ENCODE measurements at regions not wholly inside any gene's neighbourhood (a gene's known extent, or its start where the extent isn't known, plus 50 kb on each side); places are given as distances from the start of the nearest gene placed in this dataset.

GRCh38 chr2:4134551-4135550 is 431.5 kb downstream of the DCDC2C start:
- DNase-seq (ENCODE audit: extremely low read depth, low read depth, low spot score) = no peak

GRCh38 chr2:4135765-4136164 is 432.4 kb downstream of the DCDC2C start:
- DNase-seq (ENCODE audit: extremely low read depth, low read depth, low spot score) = no peak

DNA sequence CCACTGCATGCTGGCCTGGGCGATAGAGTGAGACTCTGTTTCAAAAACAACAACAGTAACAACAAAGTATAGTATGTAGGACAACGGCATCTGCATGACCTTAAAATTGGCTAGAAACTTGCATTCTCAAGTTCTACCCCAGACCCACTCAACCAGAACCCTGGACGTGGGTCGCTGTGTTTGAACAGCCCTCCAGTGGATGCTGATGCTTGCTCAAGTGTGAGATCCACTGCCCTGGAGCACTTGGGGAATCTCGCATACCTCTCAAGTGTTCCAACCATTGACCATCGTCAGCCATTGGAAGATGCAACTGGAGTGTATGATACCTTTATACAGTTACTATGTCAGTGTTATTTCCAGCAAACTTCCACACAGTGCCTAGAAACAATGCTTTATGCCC is 435.9 kb downstream of the DCDC2C start:
- no peak for DNase-seq (ENCODE audit: extremely low read depth, low read depth, low spot score)

DNA sequence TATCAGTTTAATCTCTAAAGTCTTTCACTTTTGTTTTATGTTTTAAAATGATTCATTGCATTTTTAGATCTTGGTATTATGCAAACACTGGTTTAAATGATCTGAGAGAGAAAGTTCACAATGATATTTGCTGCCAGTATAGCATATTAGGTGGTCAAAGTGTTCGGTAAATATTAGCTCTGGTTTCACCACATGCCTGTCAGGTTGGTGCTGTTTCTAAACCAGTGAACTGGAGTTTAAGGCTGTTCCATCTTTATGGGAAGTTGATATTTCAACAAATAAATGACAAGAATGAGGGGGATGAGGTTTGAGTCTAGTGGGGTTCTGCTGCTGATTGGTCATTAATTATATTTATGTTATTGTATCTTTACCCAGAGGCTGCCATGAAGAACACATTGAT is 436.4 kb downstream of the DCDC2C start:
- no peak for DNase-seq (ENCODE audit: extremely low read depth, low read depth, low spot score)

- no peak for DNase-seq (ENCODE audit: extremely low read depth, low read depth, low spot score)
Measured at GRCh38 chr2:4140281-4140970, 437.1 kb downstream of the DCDC2C start.

GRCh38 chr2:4144731-4145130 is 441.4 kb downstream of the DCDC2C start:
- no peak for DNase-seq (ENCODE audit: extremely low read depth, low read depth, low spot score)

DNA sequence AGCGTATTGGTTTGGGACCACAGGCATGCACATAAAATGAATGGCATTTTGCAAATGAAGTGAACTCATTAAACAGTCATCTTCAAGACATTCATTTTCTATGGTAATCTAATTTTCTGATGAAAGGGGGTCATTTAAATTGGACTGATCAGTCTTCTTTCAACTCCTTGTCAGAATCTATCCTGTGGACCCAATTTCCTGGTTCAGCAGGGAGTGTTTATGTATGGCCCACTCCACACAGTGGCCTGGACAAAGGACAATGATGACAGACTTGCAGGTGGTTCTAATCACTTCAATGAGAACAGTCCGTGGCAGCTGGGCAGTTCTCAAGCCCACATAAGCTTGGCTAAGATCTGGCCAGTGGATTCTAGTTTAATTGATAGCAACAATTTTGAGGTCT is 448.1 kb downstream of the DCDC2C start:
- no peak for DNase-seq (ENCODE audit: extremely low read depth, low read depth, low spot score)

GRCh38 chr2:4152051-4152450 is 448.7 kb downstream of the DCDC2C start:
- DNase-seq (ENCODE audit: extremely low read depth, low read depth, low spot score) = no peak

DNA sequence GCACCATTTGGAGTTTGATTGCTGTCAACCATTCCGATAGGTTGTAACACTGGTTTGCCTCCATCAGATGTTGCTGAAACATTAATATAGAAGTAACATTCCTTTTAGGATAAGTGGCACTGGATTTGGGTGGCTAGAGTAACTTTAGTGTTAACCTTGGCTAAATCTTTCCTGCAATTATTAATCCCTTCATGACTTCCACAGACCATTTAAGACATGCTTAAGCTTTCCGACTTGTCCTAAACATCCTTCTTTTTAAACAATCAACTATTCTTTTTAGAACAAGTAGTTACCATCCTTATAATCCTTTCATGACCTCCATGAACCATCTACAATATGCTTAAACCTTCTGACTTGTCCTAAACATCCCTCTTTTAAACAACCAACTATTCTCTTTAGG is 465.5 kb downstream of the DCDC2C start:
- no peak for DNase-seq (ENCODE audit: extremely low read depth, low read depth, low spot score)

DNA sequence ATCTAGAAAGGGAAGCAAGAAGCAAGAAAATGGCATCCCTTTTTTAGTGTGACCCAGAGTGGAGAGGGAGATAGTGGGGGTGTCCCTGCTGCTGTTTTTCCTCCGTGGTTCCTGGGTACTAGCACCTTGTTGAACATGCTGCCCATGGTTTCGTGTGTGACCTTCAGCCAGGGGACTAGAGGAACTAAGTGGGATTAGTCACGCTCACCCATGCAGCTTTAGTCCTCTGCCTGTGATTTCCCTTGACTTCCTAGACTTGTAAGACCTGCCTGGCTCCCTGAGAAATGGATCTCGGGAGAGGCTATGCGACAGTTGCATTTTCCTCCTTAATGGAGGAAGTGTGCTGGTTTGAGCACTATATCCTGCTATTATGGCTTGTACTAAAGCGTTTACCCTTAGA is 471.4 kb downstream of the DCDC2C start:
- DNase-seq (ENCODE audit: extremely low read depth, low read depth, low spot score) = no peak

- DNase-seq (ENCODE audit: extremely low read depth, low read depth, low spot score) = no peak
Measured at GRCh38 chr2:4175343-4175742, 472.0 kb downstream of the DCDC2C start.

GRCh38 chr2:4180631-4181030 is 477.3 kb downstream of the DCDC2C start:
- DNase-seq (ENCODE audit: extremely low read depth, low read depth, low spot score) = no peak

- DNase-seq (ENCODE audit: extremely low read depth, low read depth, low spot score) = no peak
Measured at GRCh38 chr2:4181062-4181461, 477.7 kb downstream of the DCDC2C start.

DNA sequence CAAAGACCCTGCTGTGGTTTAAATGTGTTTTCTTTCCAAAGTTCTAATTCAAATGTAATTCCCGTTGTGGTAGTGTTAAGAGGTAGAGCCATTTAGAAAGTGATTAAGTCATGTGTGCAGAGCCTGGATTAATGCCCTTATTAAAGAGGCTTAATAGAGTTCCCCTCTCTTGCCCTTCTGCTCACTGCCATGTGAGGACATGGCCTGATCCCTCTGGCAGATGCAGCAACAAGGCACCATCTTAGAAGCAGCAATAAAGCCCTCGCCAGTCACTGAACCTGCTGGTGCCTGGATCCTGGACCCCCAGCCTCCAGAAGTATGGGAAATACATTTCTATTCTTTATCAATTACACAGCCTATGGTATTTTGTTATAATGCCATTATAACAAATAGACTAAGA is 485.2 kb downstream of the DCDC2C start:
- DNase-seq (ENCODE audit: extremely low read depth, low read depth, low spot score) = no peak

DNA sequence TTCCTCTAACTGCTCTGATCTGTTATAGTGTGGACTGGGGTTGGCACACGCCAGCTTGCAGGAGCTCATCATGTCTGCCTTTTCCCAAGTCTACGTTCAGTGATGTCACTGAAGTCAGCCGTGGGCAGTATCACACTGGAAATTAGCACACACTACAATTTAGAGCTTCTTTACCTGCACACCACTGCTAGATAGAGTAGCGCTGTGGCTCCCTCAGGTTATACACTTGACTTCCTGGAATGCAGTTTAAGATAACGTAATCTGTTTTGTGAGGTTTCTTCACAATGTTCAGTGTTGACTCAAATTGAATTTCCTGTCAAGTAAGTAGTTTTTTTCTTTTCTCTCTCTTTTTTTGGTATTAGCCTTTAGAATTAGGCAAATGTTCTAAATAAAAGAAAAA is 487.2 kb downstream of the DCDC2C start:
- no peak for DNase-seq (ENCODE audit: extremely low read depth, low read depth, low spot score)

DNA sequence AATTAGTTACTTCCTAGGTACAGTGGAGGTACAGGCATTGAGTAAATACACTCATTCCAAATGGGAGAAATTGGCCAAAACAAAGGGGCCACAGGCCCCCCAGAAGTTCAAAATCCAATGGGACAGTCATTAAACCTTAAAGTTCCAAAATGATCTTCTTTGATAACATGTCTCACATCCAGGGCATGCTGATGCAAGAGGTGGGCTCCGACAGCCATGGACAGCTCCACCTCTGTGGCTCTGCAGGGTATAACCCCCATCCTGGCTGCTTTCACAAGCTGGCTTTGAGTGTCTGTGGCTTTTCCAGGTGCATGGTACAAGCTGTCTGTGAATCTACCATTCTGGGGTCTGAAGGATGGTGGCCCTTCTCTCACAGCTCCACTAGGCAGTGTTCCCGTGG is 488.7 kb downstream of the DCDC2C start:
- DNase-seq (ENCODE audit: extremely low read depth, low read depth, low spot score) = no peak

DNA sequence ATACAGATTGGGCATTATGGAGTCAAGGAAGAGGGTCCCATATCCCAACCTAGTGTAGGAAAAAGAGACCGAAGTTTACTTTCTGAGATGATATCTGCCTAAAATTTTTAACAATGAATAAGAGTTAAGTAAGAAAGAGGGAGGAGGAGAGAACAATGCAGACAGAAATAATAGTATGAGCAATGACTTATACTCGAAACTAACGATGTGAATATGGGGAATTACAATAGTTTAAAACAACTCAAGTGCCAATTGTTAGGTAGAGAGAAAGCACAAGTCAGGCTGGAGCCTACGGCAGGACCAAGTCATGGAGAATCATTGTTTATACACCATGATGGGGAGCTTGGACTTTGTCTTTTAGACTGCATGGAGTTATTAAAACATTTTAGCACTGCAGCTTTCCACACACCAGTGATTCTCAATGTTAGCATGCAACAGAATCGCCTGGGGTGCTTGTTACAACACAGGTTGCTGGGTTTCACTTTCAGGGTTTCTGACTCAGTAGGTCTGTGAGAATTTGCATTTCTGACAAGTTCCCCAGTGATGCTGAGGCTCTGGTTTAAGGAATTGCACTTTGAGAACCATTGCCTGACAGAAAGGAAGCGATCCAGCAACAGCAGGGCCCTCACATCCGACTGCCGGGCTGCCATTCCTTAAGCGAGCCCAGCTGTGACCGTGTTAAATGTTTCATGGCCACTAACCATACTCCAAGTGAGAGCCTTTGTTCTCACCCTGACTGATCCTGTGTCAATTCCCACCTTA is 511.2 kb downstream of the DCDC2C start:
- DNase-seq (ENCODE audit: extremely low read depth, low read depth, low spot score) = no peak

- no peak for DNase-seq (ENCODE audit: extremely low read depth, low read depth, low spot score)
Measured at GRCh38 chr2:4217737-4218136, 514.4 kb downstream of the DCDC2C start.

DNA sequence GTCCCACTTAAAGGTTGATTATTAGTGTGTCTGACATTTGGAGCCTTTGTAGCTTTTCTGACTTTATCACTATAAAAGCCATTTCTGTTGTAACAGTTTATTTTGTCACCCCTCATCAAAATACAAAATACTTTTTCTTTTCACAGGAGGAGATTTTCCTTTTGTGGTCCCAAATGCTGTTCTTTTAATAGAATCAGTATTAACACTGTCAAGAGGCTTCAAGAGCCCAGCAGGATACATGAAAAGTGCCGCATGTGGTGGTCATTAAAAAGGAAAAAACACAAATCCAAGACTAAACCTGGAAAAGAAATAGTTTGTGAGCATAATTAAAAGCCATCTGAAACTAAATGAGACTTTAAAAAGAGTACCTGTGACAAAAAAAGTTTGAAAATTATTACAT is 515.7 kb downstream of the DCDC2C start:
- no peak for DNase-seq (ENCODE audit: extremely low read depth, low read depth, low spot score)

DNA sequence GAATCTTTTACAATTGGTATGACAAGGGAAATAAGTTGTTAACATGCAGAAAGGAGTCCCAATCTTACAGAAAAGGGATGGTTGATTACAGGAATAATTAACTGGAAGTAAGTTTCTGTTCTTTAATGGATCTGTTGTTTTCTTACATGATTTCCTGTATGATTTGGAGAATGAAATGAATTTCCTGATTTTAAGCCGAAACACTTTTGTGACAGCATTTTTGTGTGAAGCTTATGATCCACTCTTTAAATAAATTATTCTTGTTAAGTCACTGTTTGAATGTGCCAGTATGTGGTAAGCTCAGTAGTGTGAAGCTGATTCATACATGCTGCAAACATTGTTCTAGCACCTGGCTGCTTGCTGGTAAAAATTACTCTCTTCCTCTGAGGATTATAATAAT is 516.2 kb downstream of the DCDC2C start:
- DNase-seq (ENCODE audit: extremely low read depth, low read depth, low spot score) = no peak

DNA sequence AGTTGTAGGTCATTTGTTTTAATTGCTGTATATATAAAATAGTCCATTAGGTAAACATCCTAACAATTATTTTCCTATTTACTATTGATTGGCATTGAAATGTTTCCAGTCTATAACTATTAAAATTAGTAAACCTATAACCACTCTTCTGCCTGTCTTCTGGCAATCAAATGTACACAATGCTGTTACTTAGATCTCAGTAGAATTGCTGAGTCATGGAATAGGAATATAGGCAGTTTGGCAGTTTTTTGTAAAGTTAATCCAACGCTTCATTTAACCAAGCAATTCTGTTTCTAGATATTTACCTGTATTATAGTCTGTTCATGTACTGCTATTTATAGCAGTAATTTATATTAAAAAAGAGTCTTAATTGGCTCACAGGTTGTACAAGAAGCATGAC is 518.1 kb downstream of the DCDC2C start:
- DNase-seq (ENCODE audit: extremely low read depth, low read depth, low spot score) = no peak

Data from glomerular endothelial cell (primary cell).